WTC11 (cell line): ENCODE measurements at regions not wholly inside any gene's neighbourhood (a gene's known extent, or its start where the extent isn't known, plus 50 kb on each side); places are given as distances from the start of the nearest gene placed in this dataset.

Experiments
- AFF4 ChIP-seq: sonication (generic); formaldehyde crosslinking; IDR thresholded peaks from 2 replicates; pipeline ENCODE4 v1.8.1; 2023; ENCODE audit warnings: mild to moderate bottlenecking, missing genetic modification reagents, borderline replicate concordance
- ATF2 ChIP-seq: sonication (generic); formaldehyde crosslinking; IDR thresholded peaks from 2 replicates; pipeline ENCODE4 v1.8.1; 2022; ENCODE audit warnings: low read depth, missing genetic modification reagents, borderline replicate concordance
- CTCF ChIP-seq: fragments of 200-600 bp; IDR thresholded peaks from 2 replicates; pipeline ENCODE4 v1.8.0; 2022; ENCODE audit warnings: antibody characterized with exemption
- MAX ChIP-seq: sonication (generic); formaldehyde crosslinking; IDR thresholded peaks from 2 replicates; pipeline ENCODE4 v1.8.0; 2022; ENCODE audit warnings: mild to moderate bottlenecking, missing genetic modification reagents
- NFYB ChIP-seq: sonication (generic); formaldehyde crosslinking; conservative IDR thresholded peaks from 2 replicates; pipeline ENCODE4 v1.8.0; 2022; ENCODE audit warnings: low read depth, missing genetic modification reagents
- USF1 ChIP-seq: sonication (generic); formaldehyde crosslinking; IDR thresholded peaks from 2 replicates; pipeline ENCODE4 v1.8.0; 2022; ENCODE audit warnings: mild to moderate bottlenecking, missing genetic modification reagents
- ZNF423 ChIP-seq: fragments of 250-450 bp; sonication (Bioruptor Pico); IDR thresholded peaks from 2 replicates; pipeline ENCODE4 v2.1.2; 2022; ENCODE audit warnings: mild to moderate bottlenecking, moderate library complexity

- TF ChIP-seq ATF2 = no peak
- no peak for TF ChIP-seq CTCF
- no peak for TF ChIP-seq NFYB (CRISPR knock-in tag)
- TF ChIP-seq ZNF423 (CRISPR knock-in tag) = no peak
- no peak for TF ChIP-seq MAX (CRISPR knock-in tag)
- TF ChIP-seq AFF4 (CRISPR knock-in tag) = no peak
- no peak for TF ChIP-seq USF1
These were observed 1387.4 kb downstream of the FSCB start for GRCh38 chr14:43119672-43120071.
